ENCODE measurements at regions not wholly inside any gene's neighbourhood (a gene's known extent, or its start where the extent isn't known, plus 50 kb on each side); places are given as distances from the start of the nearest gene placed in this dataset.
"Not testable (repeated sequence)": the region's sequence is repeated elsewhere in the genome, so short reads cannot be mapped to it uniquely, and the experiment has no call there.

DNA sequence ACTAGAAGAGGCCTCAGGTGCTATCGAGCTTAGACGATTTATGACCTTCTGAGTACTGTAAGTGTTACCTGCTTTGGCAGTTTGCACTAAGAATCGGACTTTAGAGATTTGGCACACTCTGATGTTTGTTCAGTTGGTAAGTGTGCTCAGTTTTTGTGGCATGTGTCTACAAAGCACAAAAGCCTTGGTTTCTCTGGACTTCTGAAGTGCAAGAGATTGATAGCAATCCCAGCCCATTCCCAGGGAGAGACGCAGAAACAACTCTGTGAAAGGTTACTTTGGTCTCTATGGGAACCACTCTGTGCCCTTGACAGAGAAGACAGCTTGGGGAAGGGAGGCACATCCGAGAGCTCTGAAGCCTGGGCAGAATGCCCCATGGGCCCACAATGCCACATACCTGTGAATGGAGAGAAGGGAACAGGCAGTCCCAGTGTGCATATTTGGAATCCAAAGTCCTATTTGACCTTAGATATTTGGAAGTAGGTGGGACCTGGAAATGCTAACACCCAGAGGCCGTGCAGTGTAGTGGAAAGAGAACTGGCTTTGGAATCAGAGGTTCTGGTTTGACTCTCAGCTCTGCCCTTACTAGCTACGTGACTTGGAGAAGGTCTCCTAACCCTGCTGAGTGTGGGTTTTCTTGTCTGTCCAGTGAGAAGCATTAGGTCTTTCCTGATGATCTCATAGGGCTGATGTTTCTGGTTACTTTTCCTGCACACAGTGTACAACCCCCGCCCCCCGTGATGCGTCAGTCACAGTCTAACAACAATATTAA lies 194.3 kb upstream of the VLDLR start:
- H3K4me1 Mint-ChIP-seq (ENCODE audit: unreplicated experiment), result peaks cover 11% of the 10 kb centered on the region
- no peaks in the 10 kb centered on the region for H3K36me3 Mint-ChIP-seq (ENCODE audit: unreplicated experiment)
- H3K9me3 Mint-ChIP-seq (ENCODE audit: unreplicated experiment), result peaks cover 5% of the 10 kb centered on the region
- H3K27ac Mint-ChIP-seq (ENCODE audit: unreplicated experiment), result no peak overlapping the region
- no peak for DNase-seq (ENCODE audit: extremely low spot score, unreplicated experiment)
- H3K4me3 Mint-ChIP-seq (ENCODE audit: unreplicated experiment), result no peak overlapping the region
- peaks cover 28% of the 10 kb centered on the region for H3K27me3 Mint-ChIP-seq (ENCODE audit: unreplicated experiment)
- TF ChIP-seq CTCF (IDR thresholded peaks at IDR 0.05), result no peak

DNA sequence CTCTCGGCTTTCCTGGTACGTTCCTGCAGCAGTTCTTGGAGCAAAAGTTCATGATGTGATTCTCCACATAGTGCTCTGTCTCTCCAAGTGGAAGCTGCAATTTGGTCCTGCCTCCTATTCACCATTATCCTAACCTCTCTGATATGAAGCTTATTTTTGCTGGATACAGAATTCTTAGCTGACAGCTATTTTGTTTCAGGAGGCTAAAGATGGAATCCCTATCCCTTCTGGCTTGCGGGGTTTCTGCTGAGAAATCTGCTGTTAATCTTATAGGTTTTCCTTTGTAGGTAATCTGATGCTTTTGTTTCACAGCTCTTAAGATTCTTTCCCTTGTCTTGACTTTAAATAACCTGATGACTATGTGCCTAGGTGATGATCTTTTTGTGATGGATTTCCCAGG lies 181.6 kb upstream of the VLDLR start:
- H3K36me3 Mint-ChIP-seq (ENCODE audit: unreplicated experiment), result peaks cover 9% of the 10 kb centered on the region
- no peak for DNase-seq (ENCODE audit: extremely low spot score, unreplicated experiment)
- H3K27ac Mint-ChIP-seq (ENCODE audit: unreplicated experiment), result no peak overlapping the region
- H3K9me3 Mint-ChIP-seq (ENCODE audit: unreplicated experiment), result peaks cover 43% of the 10 kb centered on the region
- no peak overlapping the region for H3K4me3 Mint-ChIP-seq (ENCODE audit: unreplicated experiment)
- H3K4me1 Mint-ChIP-seq (ENCODE audit: unreplicated experiment), result no peaks in the 10 kb centered on the region
- TF ChIP-seq CTCF (IDR thresholded peaks at IDR 0.05), result no peak
- peaks cover 10% of the 10 kb centered on the region for H3K27me3 Mint-ChIP-seq (ENCODE audit: unreplicated experiment)

DNA sequence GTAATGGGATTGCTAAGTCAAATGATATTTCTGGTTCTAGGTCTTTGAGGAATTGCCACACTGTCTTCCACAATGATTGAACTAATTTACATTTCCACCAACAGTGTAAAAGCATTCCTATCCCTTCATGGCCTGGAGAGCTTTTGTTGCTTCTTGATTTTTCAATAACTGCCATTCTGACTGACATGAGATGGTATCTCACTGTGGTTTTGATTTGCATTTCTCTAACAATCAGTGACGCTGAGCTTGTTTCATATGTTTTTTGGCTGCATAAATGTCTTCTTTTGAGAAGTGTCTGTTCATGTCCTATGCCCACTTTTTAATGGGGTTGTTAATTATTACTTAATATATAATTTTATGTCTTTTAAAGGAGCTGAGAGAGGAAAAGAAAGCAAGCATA lies 177.7 kb upstream of the VLDLR start:
- H3K4me3 Mint-ChIP-seq (ENCODE audit: unreplicated experiment); DNase-seq (ENCODE audit: extremely low spot score, unreplicated experiment); H3K4me1 Mint-ChIP-seq (ENCODE audit: unreplicated experiment); H3K27me3 Mint-ChIP-seq (ENCODE audit: unreplicated experiment); H3K27ac Mint-ChIP-seq (ENCODE audit: unreplicated experiment); H3K36me3 Mint-ChIP-seq (ENCODE audit: unreplicated experiment): not testable (repeated sequence)
- peaks cover 22% of the 10 kb centered on the region for H3K9me3 Mint-ChIP-seq (ENCODE audit: unreplicated experiment)

- TF ChIP-seq CTCF (IDR thresholded peaks at IDR 0.05), result no peak
- Mint-ChIP-seq H3K4me3 (ENCODE audit: unreplicated experiment) (no peak overlapping the region), H3K27ac (ENCODE audit: unreplicated experiment) (no peak overlapping the region), H3K4me1 (ENCODE audit: unreplicated experiment) (peaks cover 5% of the 10 kb centered on the region), H3K9me3 (ENCODE audit: unreplicated experiment) (no peaks in the 10 kb centered on the region), H3K36me3 (ENCODE audit: unreplicated experiment) (no peaks in the 10 kb centered on the region), H3K27me3 (ENCODE audit: unreplicated experiment) (no peaks in the 10 kb centered on the region)
- DNase-seq (ENCODE audit: extremely low spot score, unreplicated experiment), result no peak
Observed at GRCh38 chr9:2448193-2448738, 173.3 kb upstream of the VLDLR start.

- Mint-ChIP-seq H3K4me3 (ENCODE audit: unreplicated experiment) (no peak overlapping the region), H3K4me1 (ENCODE audit: unreplicated experiment) (peaks cover 30% of the 10 kb centered on the region), H3K27ac (ENCODE audit: unreplicated experiment) (no peak overlapping the region), H3K36me3 (ENCODE audit: unreplicated experiment) (no peaks in the 10 kb centered on the region), H3K9me3 (ENCODE audit: unreplicated experiment) (no peaks in the 10 kb centered on the region), H3K27me3 (ENCODE audit: unreplicated experiment) (no peaks in the 10 kb centered on the region)
- no peak for DNase-seq (ENCODE audit: extremely low spot score, unreplicated experiment)
- no peak for TF ChIP-seq CTCF (IDR thresholded peaks at IDR 0.05)
Observed at GRCh38 chr9:2453106-2453505, 168.5 kb upstream of the VLDLR start.

All from osteocyte (in vitro differentiated cells).